Mucosa of descending colon (tissue), 3 donors: ENCODE measurements at regions not wholly inside any gene's neighbourhood (a gene's known extent, or its start where the extent isn't known, plus 50 kb on each side); places are given as distances from the start of the nearest gene placed in this dataset.
"Not testable (repeated sequence)": the region's sequence is repeated elsewhere in the genome, so short reads cannot be mapped to it uniquely, and the experiment has no call there.

Experiments used
- ATAC-seq: fragments of 200-7000 bp; cut with Tn5 transposase; one replicate; pipeline ENCODE4 v1.9.1; 2020; ENCODE audit warnings: mild to moderate bottlenecking, moderate library complexity
- DNase-seq, 3 donors: peaks; one replicate each; pipeline ENCODE4 v3.0.0-alpha.2; 2020
- H3K36me3 ChIP-seq: fragments of 200-600 bp; one replicate; pipeline ENCODE4 v1.8.0; 2021; ENCODE audit warnings: low read depth, mild to moderate bottlenecking
- H3K4me1 ChIP-seq: fragments of 200-600 bp; one replicate; pipeline ENCODE4 v1.8.0; 2021; ENCODE audit warnings: low read depth, mild to moderate bottlenecking
- H3K4me3 ChIP-seq: fragments of 200-600 bp; one replicate; pipeline ENCODE4 v1.8.0; 2021; ENCODE audit warnings: mild to moderate bottlenecking
- H3K9me3 ChIP-seq: fragments of 200-600 bp; one replicate; pipeline ENCODE4 v1.8.0; 2021; ENCODE audit warnings: mild to moderate bottlenecking
- intact Hi-C, 2 donors: fragments of 100-400 bp; cut with DNase I in 1 of 2; cut with micrococcal nuclease in 1 of 2; formaldehyde crosslinking; loops; one replicate each; pipeline versions ENCODE4 v1.11.0 to v1.11.1; 2022; cut with DNase I, micrococcal nuclease
- TF ChIP-seq, protein P1 (sequence below): fragments of 200-600 bp; IDR thresholded peaks from one replicate; pipeline ENCODE4 v1.8.0; 2022; ENCODE audit warnings: antibody characterized with exemption, mild to moderate bottlenecking
- donor health status: DM: no; HTN: no; CAD: no; lungs with moderate emphysema.
- donor health status: DM: no; HTN: no; CAD: no.
- donor health status: DM: no; HTN: yes; CAD: no.

DNA sequence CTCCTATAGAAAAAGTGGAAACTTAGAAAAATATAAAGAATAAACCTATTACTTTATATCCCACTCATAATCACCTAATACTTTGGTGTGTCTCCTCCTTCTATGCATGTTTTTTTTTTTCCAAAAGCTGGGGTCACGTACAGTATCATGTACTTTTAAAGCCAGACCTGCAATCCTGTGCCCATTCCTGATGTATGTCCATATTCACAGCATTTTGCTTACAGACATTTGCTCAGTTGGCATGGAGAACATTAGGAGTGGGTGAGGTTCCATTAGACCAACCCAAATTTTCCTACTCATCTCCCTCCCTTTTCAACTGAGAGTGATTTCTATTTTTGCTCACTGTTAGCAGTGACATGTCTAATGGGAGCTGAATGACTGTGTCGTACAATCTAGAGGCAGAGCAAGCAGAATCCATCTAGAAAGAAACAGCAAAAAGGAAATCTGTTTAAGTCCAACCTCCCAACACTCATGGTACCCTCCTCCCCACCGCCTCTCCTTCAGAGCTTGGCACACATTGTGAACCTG is 195.6 kb upstream of the KLF3 start:
- intact Hi-C loops, result no loop called here
- Histone ChIP-seq H3K4me3 (no peak overlapping the region), H3K36me3 (no peaks in the 10 kb centered on the region), H3K4me1 (no peaks in the 10 kb centered on the region), H3K9me3 (no peaks in the 10 kb centered on the region)
- DNase-seq (no peak), ATAC-seq (no peak)
- TF ChIP-seq, protein P1, sequence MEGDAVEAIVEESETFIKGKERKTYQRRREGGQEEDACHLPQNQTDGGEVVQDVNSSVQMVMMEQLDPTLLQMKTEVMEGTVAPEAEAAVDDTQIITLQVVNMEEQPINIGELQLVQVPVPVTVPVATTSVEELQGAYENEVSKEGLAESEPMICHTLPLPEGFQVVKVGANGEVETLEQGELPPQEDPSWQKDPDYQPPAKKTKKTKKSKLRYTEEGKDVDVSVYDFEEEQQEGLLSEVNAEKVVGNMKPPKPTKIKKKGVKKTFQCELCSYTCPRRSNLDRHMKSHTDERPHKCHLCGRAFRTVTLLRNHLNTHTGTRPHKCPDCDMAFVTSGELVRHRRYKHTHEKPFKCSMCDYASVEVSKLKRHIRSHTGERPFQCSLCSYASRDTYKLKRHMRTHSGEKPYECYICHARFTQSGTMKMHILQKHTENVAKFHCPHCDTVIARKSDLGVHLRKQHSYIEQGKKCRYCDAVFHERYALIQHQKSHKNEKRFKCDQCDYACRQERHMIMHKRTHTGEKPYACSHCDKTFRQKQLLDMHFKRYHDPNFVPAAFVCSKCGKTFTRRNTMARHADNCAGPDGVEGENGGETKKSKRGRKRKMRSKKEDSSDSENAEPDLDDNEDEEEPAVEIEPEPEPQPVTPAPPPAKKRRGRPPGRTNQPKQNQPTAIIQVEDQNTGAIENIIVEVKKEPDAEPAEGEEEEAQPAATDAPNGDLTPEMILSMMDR, result no peak

DNA sequence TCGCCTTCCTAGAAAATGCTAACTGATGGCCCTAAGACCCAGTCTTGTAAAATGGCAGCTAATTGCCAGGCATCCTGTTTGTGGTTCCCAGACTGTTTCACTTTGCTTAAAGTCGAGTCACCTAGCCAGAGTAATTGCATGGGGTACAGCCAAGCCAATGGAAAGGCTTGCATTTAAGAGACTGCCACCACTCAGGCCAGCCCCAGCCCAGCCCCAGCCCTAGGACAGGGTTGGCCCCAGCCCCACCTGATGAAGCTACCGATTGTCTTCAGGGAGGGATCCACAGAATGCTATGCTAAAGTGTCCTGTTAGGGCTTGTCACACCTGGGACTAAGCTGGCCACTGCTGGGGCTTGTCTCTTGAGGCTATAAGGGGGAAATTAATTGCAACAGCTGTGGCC is 194.6 kb upstream of the KLF3 start:
- ATAC-seq (no peak), DNase-seq (no peak)
- intact Hi-C loops, result no loop called here
- no peaks in the 10 kb centered on the region for H3K9me3 ChIP-seq
- no peaks in the 10 kb centered on the region for H3K36me3 ChIP-seq
- H3K4me3 ChIP-seq, result no peak overlapping the region
- TF ChIP-seq, protein P1, result no peak
- no peaks in the 10 kb centered on the region for H3K4me1 ChIP-seq

DNA sequence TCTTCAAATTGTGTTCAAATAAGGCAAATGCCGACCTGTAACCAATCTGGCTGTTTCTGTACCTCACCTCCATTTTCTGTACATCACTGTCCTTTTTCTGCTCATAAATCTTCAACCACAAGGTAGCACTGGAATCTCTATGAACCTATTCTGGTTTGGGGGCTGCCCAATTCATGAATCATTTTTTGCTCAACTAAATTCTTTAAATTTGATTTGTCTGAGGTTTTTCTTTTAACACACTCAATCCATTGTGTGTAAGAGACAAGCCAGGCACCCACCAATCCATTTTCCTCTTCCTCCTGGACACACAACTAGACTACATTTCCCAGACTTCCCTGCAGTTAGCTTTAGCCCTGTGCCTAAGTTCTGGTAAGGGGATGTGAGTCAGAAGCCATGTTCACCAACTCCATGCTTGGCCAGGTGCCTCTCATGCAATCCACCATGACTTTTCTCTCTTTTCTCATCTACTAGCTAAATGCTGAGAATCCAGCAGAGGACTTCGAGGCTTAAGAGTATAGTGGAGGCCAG is 193.2 kb upstream of the KLF3 start:
- intact Hi-C loops, result no loop called here
- no peaks in the 10 kb centered on the region for H3K4me1 ChIP-seq
- H3K4me3 ChIP-seq, result no peak overlapping the region
- DNase-seq (no peak), ATAC-seq (no peak)
- no peaks in the 10 kb centered on the region for H3K36me3 ChIP-seq
- TF ChIP-seq, protein P1, result no peak
- H3K9me3 ChIP-seq, result no peaks in the 10 kb centered on the region

DNA sequence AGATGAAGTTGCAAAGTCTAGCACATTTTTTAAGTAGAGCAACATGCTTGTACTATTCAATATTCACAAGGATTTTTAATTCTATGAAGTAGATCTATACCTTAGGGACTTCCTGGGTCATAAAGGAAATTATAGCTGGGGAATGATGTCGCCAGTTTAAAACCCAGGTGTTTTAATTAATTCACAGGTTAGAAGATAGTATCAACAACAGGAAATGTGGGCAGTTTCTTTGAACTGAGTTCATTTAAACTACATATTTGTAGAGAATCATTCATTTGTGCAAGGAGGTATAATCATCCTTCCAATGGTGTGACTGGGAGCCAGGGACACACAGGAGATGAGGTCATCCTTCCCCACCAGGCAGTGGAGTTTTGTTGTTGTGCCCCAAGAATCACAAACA is 181.3 kb upstream of the KLF3 start:
- DNase-seq, result no peak
- TF ChIP-seq, protein P1, result no peak
- no peak overlapping the region for H3K4me3 ChIP-seq
- ATAC-seq, result no peak
- no peaks in the 10 kb centered on the region for H3K36me3 ChIP-seq
- H3K4me1 ChIP-seq, result no peaks in the 10 kb centered on the region
- H3K9me3 ChIP-seq, result no peaks in the 10 kb centered on the region
- intact Hi-C loops, result no loop called here

DNA sequence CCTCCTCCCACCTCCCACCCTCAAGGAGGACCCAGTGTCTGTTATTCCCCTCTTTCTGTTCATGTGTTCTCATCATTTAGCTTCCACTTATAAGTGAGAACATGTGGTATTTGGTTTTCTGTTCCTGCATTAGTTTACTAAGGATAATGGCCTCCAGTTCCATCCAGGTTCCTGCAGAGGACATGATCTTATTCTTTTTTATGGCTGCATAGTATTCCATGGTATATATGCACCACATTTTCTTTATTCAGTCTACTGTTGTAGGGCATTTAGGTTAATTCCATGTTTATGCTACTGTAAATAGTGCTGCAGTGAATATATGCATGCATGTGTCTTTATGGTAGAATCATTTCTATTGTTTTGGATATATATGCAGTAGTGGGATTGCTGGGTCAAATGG is 180.4 kb upstream of the KLF3 start:
- DNase-seq, H3K9me3 ChIP-seq, ATAC-seq, H3K4me3 ChIP-seq, intact Hi-C loops, H3K4me1 ChIP-seq, H3K36me3 ChIP-seq: not testable (repeated sequence)

DNA sequence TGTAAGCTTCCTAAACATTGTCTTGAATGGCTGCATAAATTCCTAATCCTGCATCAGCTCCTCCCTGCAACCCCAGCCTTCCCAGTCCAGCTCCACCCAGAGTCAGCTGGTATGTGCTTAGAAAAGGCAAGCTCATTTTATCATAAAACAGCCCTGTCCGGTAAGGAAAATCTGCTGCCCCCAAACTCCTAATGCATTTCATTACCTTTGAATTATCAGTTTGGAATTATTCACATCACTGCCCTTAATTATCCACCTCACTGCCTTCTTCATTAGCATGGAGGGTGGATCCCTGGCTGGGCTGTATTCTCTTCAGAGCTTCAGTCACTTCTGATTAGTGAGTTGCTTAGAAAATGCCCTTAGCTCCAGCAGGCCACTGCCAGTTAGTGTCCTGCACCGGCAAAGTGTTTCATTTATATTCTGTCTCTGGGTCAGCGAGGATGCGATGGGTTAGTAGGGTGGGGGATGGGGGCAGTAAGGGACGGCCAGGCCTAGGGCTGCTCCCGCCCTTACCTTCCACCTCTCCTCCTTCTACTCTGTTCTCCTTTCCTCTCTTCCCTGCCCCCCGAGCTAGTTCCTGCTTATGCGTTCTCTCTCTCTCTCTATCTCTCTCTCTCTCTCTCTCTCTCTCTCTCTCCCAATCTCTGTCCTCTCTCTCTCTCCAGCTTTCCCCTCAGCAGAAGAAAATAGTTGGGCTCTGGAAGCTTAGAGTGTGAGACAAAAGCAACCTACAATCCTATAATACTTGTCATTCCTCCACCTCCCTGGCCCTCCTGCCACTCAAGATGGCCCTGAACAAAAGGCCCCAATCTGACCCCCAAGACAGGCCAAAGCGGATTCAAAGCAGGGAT is 174.8 kb upstream of the KLF3 start:
- Histone ChIP-seq H3K9me3 (no peaks in the 10 kb centered on the region), H3K4me1 (peaks cover 5% of the 10 kb centered on the region), H3K4me3 (no peak overlapping the region), H3K36me3 (no peaks in the 10 kb centered on the region)
- TF ChIP-seq, protein P1, result no peak
- intact Hi-C loops, result no loop called here
- DNase-seq (peak in 1 of 3 donors; percentile 28), ATAC-seq (peak; percentile 65)
